Pancreas (tissue), 10 donors: ENCODE measurements at regions not wholly inside any gene's neighbourhood (a gene's known extent, or its start where the extent isn't known, plus 50 kb on each side); places are given as distances from the start of the nearest gene placed in this dataset.
A peak's percentile ranks its signal among the peaks of the same experiment; 100 is the strongest.

ENCODE experiments used
- ATAC-seq, 4 donors: fragments of 200-7000 bp; cut with Tn5 transposase; one replicate each; pipeline versions ENCODE4 v1.8.0 to v1.9.1; 2020; ENCODE audit warnings: mild to moderate bottlenecking in 4 of 4, moderate library complexity in 4 of 4
- DNase-seq, 6 donors: peaks; one replicate each; pipeline ENCODE4 v3.0.0-alpha.2; 2020
- FAIRE-seq: peaks from 2 replicates; lab custom pipeline; 2012; peaks lifted over from hg19 to GRCh38; lab: Jason Lieb, UNC
- H3K27ac ChIP-seq, 4 donors: fragments of 200-600 bp; sonication (generic); 1 replicate in 3 of 4; 2 replicates in 1 of 4; pipeline versions ENCODE4 v1.5.0 to v1.8.0; 2020
- H3K27me3 ChIP-seq, 4 donors: fragments of 200-600 bp; one replicate each; pipeline ENCODE4 v1.8.0; 2021
- H3K36me3 ChIP-seq, 3 donors: fragments of 200-600 bp; sonication (generic) in 1 of 3; one replicate each; pipeline versions ENCODE4 v1.5.0 to v1.8.0; 2020 to 2021
- H3K4me1 ChIP-seq, 3 donors: fragments of 200-600 bp; one replicate each; pipeline ENCODE4 v1.8.0; 2021
- H3K4me3 ChIP-seq, 4 donors: fragments of 200-600 bp; sonication (generic) in 2 of 4; one replicate each; pipeline versions ENCODE4 v1.5.0 to v1.8.0; 2020 to 2021
- H3K9me3 ChIP-seq, 4 donors: fragments of 200-600 bp; one replicate each; pipeline ENCODE4 v1.8.0; 2021
- CTCF ChIP-seq, 4 donors: fragments of 200-600 bp; sonication (generic) in 3 of 4; IDR thresholded peaks; one replicate each; pipeline versions ENCODE4 v1.5.0 to v1.8.0; 2021; ENCODE audit warnings: antibody characterized with exemption in 4 of 4
- WGBS, 2 donors: extraction: QIAGEN DNeasy Blood & Tissue Kit; methylation state at CpG; one replicate each; pipeline ENCODE4 v1.1.7; 2013; 5-methylcytosine and 5-hydroxymethylcytosine counted together
- intact Hi-C, 3 donors: fragments of 100-400 bp; cut with DNase I; formaldehyde crosslinking; loops; one replicate each; pipeline versions ENCODE4 v1.11.1 to v1.14.2; 2022
- donor health status: healthy with polysubstance abuse.
- donor health status: DM: no; HTN: no; CAD: no; lungs with moderate emphysema.
- donor health status: DM: no; HTN: no; CAD: no.
- donor health status: control.
- donor health status: control.
- donor health status: Bipolar disorder and iron deficiency.
- donor health status: DM: yes; HTN: yes; CAD: no.
- donor health status: DM: no; HTN: no; CAD: no.
- donor health status: DM: no; HTN: no; CAD: no.
- donor health status: DM: yes; HTN: yes; CAD: no.

- DNase-seq (peak in 1 of 6 donors; percentile 13), FAIRE-seq (no peak), ATAC-seq (peak; percentile 46 to 92 (median 88))
- Histone ChIP-seq H3K27ac (no peak overlapping the region), H3K4me1 (peaks cover 0 to 3% (median 0%) of the 10 kb centered on the region in 3 donors), H3K9me3 (no peaks in the 10 kb centered on the region), H3K27me3 (no peaks in the 10 kb centered on the region), H3K36me3 (no peaks in the 10 kb centered on the region), H3K4me3 (no peak overlapping the region)
- no peak for TF ChIP-seq CTCF (IDR thresholded peaks at IDR 0.05)
- intact Hi-C loops: loop anchor here in 1 of 3 donors (10.0 kb wide), 1 partner anchor 622 kb away; the partner anchor contains the start of gene CITED2
- WGBS, 2 donors: 46 to 48% methylated on average over 6 of the region's 6 CpGs
Observed at GRCh38 chr6:139996253-139996834, 621.9 kb upstream of the CITED2 start.

- H3K27me3 ChIP-seq: no peaks in the 10 kb centered on the region
- FAIRE-seq: no peak
- no peak overlapping the region for H3K4me3 ChIP-seq
- peaks cover 0 to 6% (median 3%) of the 10 kb centered on the region in 3 donors for H3K4me1 ChIP-seq
- DNase-seq: no peak
- intact Hi-C loops: loop anchor here in 1 of 3 donors (10.0 kb wide), 1 partner anchor 620 kb away; the partner anchor contains the start of gene CITED2
- H3K9me3 ChIP-seq: no peaks in the 10 kb centered on the region
- no peak for ATAC-seq
- no peak for TF ChIP-seq CTCF (IDR thresholded peaks at IDR 0.05)
- H3K27ac ChIP-seq: no peak overlapping the region
- no peaks in the 10 kb centered on the region for H3K36me3 ChIP-seq
Observed at GRCh38 chr6:139994998-139995397, 620.5 kb upstream of the CITED2 start.

- Histone ChIP-seq H3K4me1 (peaks cover 0 to 6% (median 3%) of the 10 kb centered on the region in 3 donors), H3K36me3 (no peaks in the 10 kb centered on the region), H3K27ac (no peak overlapping the region), H3K4me3 (no peak overlapping the region), H3K27me3 (no peaks in the 10 kb centered on the region), H3K9me3 (no peaks in the 10 kb centered on the region)
- peak in 2 of 4 donors; percentile 39 to 66 for ATAC-seq
- 58 to 64% methylated on average over 8 of the region's 8 CpGs for WGBS, 2 donors
- FAIRE-seq: peak; percentile 5
- no peak for DNase-seq
- no peak for TF ChIP-seq CTCF (IDR thresholded peaks at IDR 0.05)
- intact Hi-C loops: loop anchor here in 1 of 3 donors (10.0 kb wide), 1 partner anchor 616 kb away; the partner anchor contains the start of gene CITED2
Observed at GRCh38 chr6:139990856-139991465, 616.5 kb upstream of the CITED2 start.

- FAIRE-seq (no peak), DNase-seq (no peak), ATAC-seq (peak in 3 of 4 donors; percentile 17 to 73 (median 59))
- 43 to 45% methylated on average over 4 of the region's 4 CpGs for WGBS, 2 donors
- H3K4me3 ChIP-seq: no peak overlapping the region
- no peaks in the 10 kb centered on the region for H3K9me3 ChIP-seq
- no peaks in the 10 kb centered on the region for H3K36me3 ChIP-seq
- H3K27ac ChIP-seq: no peak overlapping the region
- no peaks in the 10 kb centered on the region for H3K27me3 ChIP-seq
- H3K4me1 ChIP-seq: peaks cover 0 to 6% (median 3%) of the 10 kb centered on the region in 3 donors
- TF ChIP-seq CTCF (IDR thresholded peaks at IDR 0.05): no peak
- intact Hi-C loops: loop anchor here in 1 of 3 donors (10.0 kb wide), 1 partner anchor 615 kb away; the partner anchor contains the start of gene CITED2
Observed at GRCh38 chr6:139990026-139990686, 615.7 kb upstream of the CITED2 start.
